A673 (cell line): ENCODE measurements at regions not wholly inside any gene's neighbourhood (a gene's known extent, or its start where the extent isn't known, plus 50 kb on each side); places are given as distances from the start of the nearest gene placed in this dataset.

ENCODE experiments used
- CTCF ChIP-seq: fragments of 300-800, 200-600 bp; sonication (generic); conservative IDR thresholded peaks from 2 replicates; pipeline ENCODE4 v1.5.1; 2017; ENCODE audit warnings: low read depth, mild to moderate bottlenecking, antibody characterized with exemption, low read length, moderate library complexity, mixed read lengths
- EZH2 ChIP-seq: fragments of 200-600 bp; sonication (generic); IDR thresholded peaks from 2 replicates; pipeline ENCODE4 v1.6.1; 2017; ENCODE audit warnings: borderline replicate concordance, low read depth, mild to moderate bottlenecking, mixed read lengths, antibody characterized with exemption, low read length; ENCODE audit not compliant: poor library complexity, severe bottlenecking

- no peak for TF ChIP-seq CTCF
- TF ChIP-seq EZH2: no peak
Observed at GRCh38 chr5:154528005-154528594, 50.1 kb upstream of the HAND1 start.
